Heart right ventricle (tissue), 16 donors: ENCODE measurements at regions not wholly inside any gene's neighbourhood (a gene's known extent, or its start where the extent isn't known, plus 50 kb on each side); places are given as distances from the start of the nearest gene placed in this dataset.

Experiments used
- ATAC-seq, 8 donors: fragments of 200-7000 bp; cut with Tn5 transposase; one replicate each; pipeline ENCODE4 v1.9.1; 2020; ENCODE audit warnings: mild to moderate bottlenecking in 8 of 8, moderate library complexity in 8 of 8, moderate number of reproducible peaks in 1 of 8
- DNase-seq, 2 donors: peaks; one replicate each; pipeline ENCODE4 v3.0.0-alpha.2; 2020
- H3K27ac ChIP-seq, 10 donors: fragments of 200-600 bp; sonication (generic) in 2 of 10; one replicate each; pipeline versions ENCODE4 v1.5.0 to v1.8.0; 2020 to 2022; ENCODE audit warnings: mild to moderate bottlenecking in 3 of 10
- H3K27me3 ChIP-seq, 7 donors: fragments of 200-600 bp; one replicate each; pipeline ENCODE4 v1.8.0; 2021 to 2022; ENCODE audit warnings: mild to moderate bottlenecking in 2 of 7
- H3K36me3 ChIP-seq, 9 donors: fragments of 200-600 bp; sonication (generic) in 1 of 9; one replicate each; pipeline versions ENCODE4 v1.5.0 to v1.8.0; 2020 to 2022; ENCODE audit warnings: mild to moderate bottlenecking in 2 of 9
- H3K4me1 ChIP-seq, 9 donors: fragments of 200-600 bp; sonication (generic) in 1 of 9; one replicate each; pipeline versions ENCODE4 v1.5.0 to v1.8.0; 2020 to 2022; ENCODE audit warnings: mild to moderate bottlenecking in 4 of 9
- H3K4me3 ChIP-seq, 10 donors: fragments of 200-600 bp; sonication (generic) in 2 of 10; one replicate each; pipeline versions ENCODE4 v1.5.0 to v1.8.0; 2020 to 2022; ENCODE audit warnings: mild to moderate bottlenecking in 7 of 10, moderate library complexity in 2 of 10
- H3K9me3 ChIP-seq, 11 donors: fragments of 200-600 bp in 10 of 11; sonication (generic) in 2 of 11; one replicate each; pipeline versions ENCODE4 v1.5.0 to v1.8.0; 2013 to 2022; ENCODE audit warnings: mild to moderate bottlenecking in 2 of 11, control low read depth in 1 of 11, moderate library complexity in 1 of 11
- CTCF ChIP-seq, 9 donors: fragments of 200-600 bp; sonication (generic) in 2 of 9; IDR thresholded peaks; one replicate each; pipeline versions ENCODE4 v1.5.0 to v1.8.0; 2021 to 2022; ENCODE audit warnings: antibody characterized with exemption in 9 of 9, mild to moderate bottlenecking in 5 of 9, moderate library complexity in 1 of 9
- WGBS, 2 donors: extraction: QIAGEN DNeasy Blood & Tissue Kit; methylation state at CpG; one replicate each; pipeline ENCODE4 v1.1.7; 2013; ENCODE audit warnings: inconsistent platforms in 1 of 2; 5-methylcytosine and 5-hydroxymethylcytosine counted together
- intact Hi-C, 10 donors: fragments of 100-400 bp; cut with DNase I; formaldehyde crosslinking; loops; one replicate each; pipeline versions ENCODE4 v1.11.1 to v1.14.2; 2022
- donor health status: Arrhythmogenic right ventricular cardiomyopathy.
- donor health status: ischemic (EF 13 %, LVEDD 7.1; RV severe dilation, severe dysfunction).
- donor health status: healthy with polysubstance abuse.
- donor health status: DM: no; HTN: yes; CAD: no.
- donor health status: DM: no; HTN: no; CAD: no.
- donor health status: ischemic (EF 25% LVEDD 6.9; RV normal size, moderate dysfunction).
- donor health status: ischemic (EF 25% LVEDD 5.7; RV mildly dilated, moderate dysfunction).
- donor health status: healthy.
- donor health status: DM: yes; HTN: yes; CAD: no.
- donor health status: Ischemic cardiomyopathy.
- donor health status: ischemic (EF 35%, LVEDD 5.7; RV mildly dilated, moderate dysfunction).
- donor health status: nonischemic (EF 11% LVEDD 7.7; RV severe dilation, severe dysfunction).
- donor health status: DM: yes; HTN: yes; CAD: no.
- donor health status: PGD.
- donor health status: ischemic (EF 29% LVEDD 5.4; RV normal size, mild dysfunction).
- donor health status: nonischemic (EF 23%, LVEDD 6.1; RV moderate dilation, normal function).

- TF ChIP-seq CTCF (IDR thresholded peaks at IDR 0.05), result no peak
- Histone ChIP-seq H3K36me3 (no peaks in the 10 kb centered on the region), H3K4me3 (no peak overlapping the region), H3K9me3 (no peaks in the 10 kb centered on the region), H3K4me1 (no peaks in the 10 kb centered on the region), H3K27me3 (no peaks in the 10 kb centered on the region), H3K27ac (no peak overlapping the region)
- ATAC-seq (no peak), DNase-seq (no peak)
- intact Hi-C loops, result no loop called here
Measured at GRCh38 chr4:54879576-54879975, 221.8 kb downstream of the KIT start.

GRCh38 chr4:54877006-54877405 is 219.2 kb downstream of the KIT start:
- Histone ChIP-seq H3K27me3 (no peaks in the 10 kb centered on the region), H3K4me1 (no peaks in the 10 kb centered on the region), H3K4me3 (no peak overlapping the region), H3K36me3 (no peaks in the 10 kb centered on the region), H3K9me3 (no peaks in the 10 kb centered on the region), H3K27ac (no peak overlapping the region)
- 98% methylated on average over 2 of the region's 2 CpGs for WGBS, 2 donors
- ATAC-seq (no peak), DNase-seq (no peak)
- intact Hi-C loops, result no loop called here
- TF ChIP-seq CTCF (IDR thresholded peaks at IDR 0.05), result no peak

- TF ChIP-seq CTCF (IDR thresholded peaks at IDR 0.05), result no peak
- Histone ChIP-seq H3K4me1 (no peaks in the 10 kb centered on the region), H3K9me3 (peaks cover 0 to 10% (median 0%) of the 10 kb centered on the region in 11 donors), H3K27ac (no peak overlapping the region), H3K27me3 (no peaks in the 10 kb centered on the region), H3K4me3 (no peak overlapping the region), H3K36me3 (no peaks in the 10 kb centered on the region)
- ATAC-seq (no peak), DNase-seq (no peak)
- intact Hi-C loops, result no loop called here
- 82 to 83% methylated on average over 3 of the region's 3 CpGs for WGBS, 2 donors
Measured at GRCh38 chr4:54872261-54872660, 214.5 kb downstream of the KIT start.

- DNase-seq, result no peak
- H3K36me3 ChIP-seq, result no peaks in the 10 kb centered on the region
- no peaks in the 10 kb centered on the region for H3K27me3 ChIP-seq
- H3K9me3 ChIP-seq, result peaks cover 0 to 6% (median 0%) of the 10 kb centered on the region in 11 donors
- intact Hi-C loops, result no loop called here
- H3K4me3 ChIP-seq, result no peak overlapping the region
- ATAC-seq, result no peak
- H3K4me1 ChIP-seq, result peaks cover 0 to 5% (median 0%) of the 10 kb centered on the region in 9 donors
- no peak overlapping the region for H3K27ac ChIP-seq
- no peak for TF ChIP-seq CTCF (IDR thresholded peaks at IDR 0.05)
- WGBS, 2 donors, result 79 to 91% methylated on average over 3 of the region's 3 CpGs
Measured at GRCh38 chr4:54863571-54864255, 206.0 kb downstream of the KIT start.
